GM12865 (cell line): ENCODE measurements at regions not wholly inside any gene's neighbourhood (a gene's known extent, or its start where the extent isn't known, plus 50 kb on each side); places are given as distances from the start of the nearest gene placed in this dataset.

Experiments used
- DNase-seq: peaks from one replicate; pipeline ENCODE4 v3.0.0; 2010; ENCODE audit warnings: low read depth
- H3K4me3 ChIP-seq: 2 replicates; pipeline ENCODE4 v1.5.1; 2011; ENCODE audit warnings: mild to moderate bottlenecking, low read depth, low read length, control low read depth
- TF ChIP-seq, protein P1 (sequence below): IDR thresholded peaks from 2 replicates; pipeline ENCODE4 v1.5.1; 2011; ENCODE audit warnings: low read length, control low read depth, low read depth, inconsistent platforms; ENCODE audit not compliant: insufficient read depth; ENCODE audit errors: missing control alignments

DNA sequence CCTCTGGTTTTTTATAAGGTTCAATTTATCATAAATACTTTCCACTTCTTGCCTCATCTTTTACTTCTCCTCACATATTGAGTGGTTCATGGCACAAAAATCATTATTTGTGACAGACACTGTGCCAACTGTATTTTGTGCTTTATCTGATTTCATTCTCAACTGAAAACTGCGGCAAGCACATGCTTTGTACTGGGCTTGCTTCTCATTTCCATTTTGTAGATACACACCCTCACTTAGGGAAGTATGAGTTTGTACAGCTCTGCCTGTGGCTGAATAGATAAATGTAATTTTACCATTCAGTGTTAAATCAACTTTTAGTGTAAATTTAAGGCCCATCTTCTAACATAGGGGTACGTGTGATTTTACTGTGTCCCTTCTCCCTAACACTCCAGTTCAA lies 83.6 kb downstream of the ANXA2R start:
- DNase-seq: no peak
- no peak overlapping the region for H3K4me3 ChIP-seq
- TF ChIP-seq, protein P1, sequence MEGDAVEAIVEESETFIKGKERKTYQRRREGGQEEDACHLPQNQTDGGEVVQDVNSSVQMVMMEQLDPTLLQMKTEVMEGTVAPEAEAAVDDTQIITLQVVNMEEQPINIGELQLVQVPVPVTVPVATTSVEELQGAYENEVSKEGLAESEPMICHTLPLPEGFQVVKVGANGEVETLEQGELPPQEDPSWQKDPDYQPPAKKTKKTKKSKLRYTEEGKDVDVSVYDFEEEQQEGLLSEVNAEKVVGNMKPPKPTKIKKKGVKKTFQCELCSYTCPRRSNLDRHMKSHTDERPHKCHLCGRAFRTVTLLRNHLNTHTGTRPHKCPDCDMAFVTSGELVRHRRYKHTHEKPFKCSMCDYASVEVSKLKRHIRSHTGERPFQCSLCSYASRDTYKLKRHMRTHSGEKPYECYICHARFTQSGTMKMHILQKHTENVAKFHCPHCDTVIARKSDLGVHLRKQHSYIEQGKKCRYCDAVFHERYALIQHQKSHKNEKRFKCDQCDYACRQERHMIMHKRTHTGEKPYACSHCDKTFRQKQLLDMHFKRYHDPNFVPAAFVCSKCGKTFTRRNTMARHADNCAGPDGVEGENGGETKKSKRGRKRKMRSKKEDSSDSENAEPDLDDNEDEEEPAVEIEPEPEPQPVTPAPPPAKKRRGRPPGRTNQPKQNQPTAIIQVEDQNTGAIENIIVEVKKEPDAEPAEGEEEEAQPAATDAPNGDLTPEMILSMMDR: no peak

DNA sequence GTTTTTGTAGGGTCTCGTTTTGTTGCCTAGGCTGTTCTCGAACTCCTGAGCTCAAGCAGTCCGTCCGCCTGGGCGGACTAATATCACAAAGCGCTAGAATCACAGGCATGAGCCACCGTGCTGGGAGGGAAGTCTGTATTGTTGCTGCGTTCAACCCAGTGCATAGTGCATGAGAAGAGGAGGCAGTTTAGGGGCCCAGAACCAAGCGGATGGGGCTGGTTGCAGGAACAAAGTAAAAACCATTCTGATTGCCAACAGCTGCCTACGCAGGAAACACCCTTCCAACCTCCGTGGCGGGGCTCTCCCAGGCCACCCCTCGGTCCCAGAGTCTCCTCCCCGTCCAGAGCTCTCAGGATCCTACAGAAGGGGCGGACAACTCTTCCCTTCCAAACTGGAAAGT lies 87.1 kb downstream of the ANXA2R start:
- peak; percentile 18 for DNase-seq
- H3K4me3 ChIP-seq: no peak overlapping the region
- TF ChIP-seq, protein P1: no peak

DNA sequence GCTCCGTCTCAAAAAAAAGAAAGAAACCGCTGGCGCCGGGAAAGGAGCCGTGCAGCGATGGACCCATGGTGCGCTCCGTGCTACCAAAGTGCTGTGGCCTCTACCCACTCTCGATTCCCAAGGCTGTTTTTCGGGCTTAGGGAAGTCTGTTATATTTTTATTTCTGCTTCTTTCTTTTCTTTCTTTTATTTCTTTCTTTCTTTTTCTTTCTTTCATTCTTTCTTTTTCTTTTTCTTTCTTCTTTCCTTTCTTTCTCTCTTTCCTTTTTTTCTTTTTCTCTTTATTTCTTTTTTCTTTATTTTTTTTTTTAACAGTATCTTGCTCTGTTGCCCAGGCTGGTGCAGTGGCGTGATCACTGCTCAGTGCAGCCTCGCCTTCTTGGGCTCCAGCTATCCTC lies 87.5 kb downstream of the ANXA2R start:
- TF ChIP-seq, protein P1: no peak
- DNase-seq: no peak
- H3K4me3 ChIP-seq: peak overlapping the region; percentile 75

DNA sequence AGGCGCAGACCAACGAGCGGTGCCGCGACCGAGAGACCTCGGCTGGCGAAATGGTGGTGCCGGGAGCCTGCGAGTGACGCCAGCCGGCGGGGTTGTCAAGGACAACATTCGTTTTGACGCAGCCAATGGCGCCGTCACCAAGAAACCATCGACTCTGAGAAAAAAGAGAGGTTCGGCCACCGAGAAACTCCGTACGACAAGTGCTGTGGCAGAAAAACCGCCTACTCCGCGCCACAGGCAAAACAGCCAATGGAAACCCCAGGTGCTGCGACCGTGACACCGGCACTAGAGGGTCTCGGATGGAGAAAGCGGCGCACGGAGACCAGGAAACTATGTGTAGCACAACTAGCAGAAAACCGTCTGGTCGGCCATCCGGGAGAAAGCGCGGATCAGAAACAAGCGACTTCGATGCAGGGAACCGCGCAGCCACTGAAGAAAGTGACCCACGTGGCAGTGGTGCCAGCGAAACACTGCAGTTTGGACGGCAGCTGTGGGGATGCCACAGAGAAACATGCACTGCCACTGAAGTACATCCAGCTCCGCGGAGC lies 88.8 kb downstream of the ANXA2R start:
- peak overlapping the region; percentile 75 for H3K4me3 ChIP-seq
- peak; percentile 87 for DNase-seq
- TF ChIP-seq, protein P1: no peak

- DNase-seq: peak; percentile 83
- peak overlapping the region; percentile 75 for H3K4me3 ChIP-seq
- TF ChIP-seq, protein P1: no peak
These were observed 89.4 kb downstream of the ANXA2R start for GRCh38 chr5:42950456-42951292.

DNA sequence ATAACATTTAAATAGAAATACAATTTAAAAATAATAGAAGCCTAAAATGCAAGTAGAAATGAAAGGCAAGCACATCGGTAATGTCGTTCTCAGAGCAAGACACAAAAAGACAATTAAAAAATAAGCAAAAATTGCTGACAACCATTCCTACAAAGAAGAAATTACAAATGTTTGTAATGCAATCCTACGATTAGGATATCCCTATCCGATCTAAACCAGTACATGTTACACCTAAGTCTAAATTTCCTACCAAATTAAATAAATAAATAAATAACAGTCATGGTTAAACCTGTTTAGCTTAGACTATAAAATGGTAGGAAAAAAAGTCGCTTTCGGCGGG lies 90.0 kb downstream of the ANXA2R start:
- H3K4me3 ChIP-seq: peak overlapping the region; percentile 75
- DNase-seq: no peak
- TF ChIP-seq, protein P1: no peak
